Suprapubic skin (tissue), 4 donors: ENCODE measurements at regions not wholly inside any gene's neighbourhood (a gene's known extent, or its start where the extent isn't known, plus 50 kb on each side); places are given as distances from the start of the nearest gene placed in this dataset.

Experiments
- CTCF ChIP-seq, 2 donors: fragments of 200-600 bp in 1 of 2; fragments of 450-650 bp in 1 of 2; sonication (generic) in 1 of 2; IDR thresholded peaks; one replicate each; pipeline ENCODE4 v1.5.1; 2016 to 2019; ENCODE audit warnings: antibody characterized with exemption in 2 of 2, mild to moderate bottlenecking in 1 of 2, moderate library complexity in 1 of 2
- EP300 ChIP-seq: sonication (generic); formaldehyde crosslinking; IDR thresholded peaks from one replicate; pipeline ENCODE4 v1.6.1; 2017; ENCODE audit warnings: antibody characterized with exemption
- POLR2A ChIP-seq, 2 donors: fragments of 450-650 bp; IDR thresholded peaks; one replicate each; pipeline ENCODE4 v1.6.1; 2017; ENCODE audit warnings: antibody characterized with exemption in 2 of 2, mild to moderate bottlenecking in 2 of 2, moderate library complexity in 2 of 2
- POLR2AphosphoS5 ChIP-seq, 3 donors: sonication (generic); formaldehyde crosslinking; IDR thresholded peaks; one replicate each; pipeline ENCODE4 v1.6.1; 2017; ENCODE audit warnings: antibody characterized with exemption in 3 of 3

GRCh38 chr7:153640586-153640985 lies 411.6 kb upstream of the DPP6 start:
- TF ChIP-seq CTCF (IDR thresholded peaks at IDR 0.05): no peak
- TF ChIP-seq POLR2A (IDR thresholded peaks at IDR 0.05): no peak
- no peak for TF ChIP-seq POLR2AphosphoS5 (IDR thresholded peaks at IDR 0.05)
- TF ChIP-seq EP300: no peak
